Transverse colon (tissue), 4 donors: ENCODE measurements at regions not wholly inside any gene's neighbourhood (a gene's known extent, or its start where the extent isn't known, plus 50 kb on each side); places are given as distances from the start of the nearest gene placed in this dataset.

Experiments
- DNase-seq: peaks from one replicate; pipeline ENCODE4 v3.0.0-alpha.2; 2019
- H3K27ac ChIP-seq, 4 donors: fragments of 200-600 bp; sonication (generic); 2 replicates each; pipeline ENCODE4 v1.5.1; 2016 to 2018; ENCODE audit warnings: inconsistent platforms in 4 of 4
- H3K27me3 ChIP-seq: fragments of 200-600 bp; sonication (generic); 2 replicates; pipeline ENCODE4 v1.5.1; 2017; ENCODE audit warnings: inconsistent platforms
- H3K36me3 ChIP-seq, 4 donors: fragments of 200-600 bp; sonication (generic); 2 replicates each; pipeline ENCODE4 v1.5.1; 2017 to 2019; ENCODE audit warnings: inconsistent platforms in 4 of 4
- H3K4me1 ChIP-seq, 4 donors: fragments of 200-600 bp; sonication (generic); 2 replicates each; pipeline ENCODE4 v1.5.1; 2017 to 2020; ENCODE audit warnings: inconsistent platforms in 4 of 4
- H3K4me3 ChIP-seq, 4 donors: fragments of 200-600 bp; sonication (generic); 1 replicate in 1 of 4; 2 replicates in 3 of 4; pipeline versions ENCODE4 v1.5.1 to v1.6.1; 2017 to 2019; ENCODE audit warnings: inconsistent platforms in 4 of 4
- H3K9me3 ChIP-seq, 2 donors: fragments of 200-600 bp; sonication (generic); 2 replicates each; pipeline ENCODE4 v1.5.1; 2017 to 2019; ENCODE audit warnings: inconsistent platforms in 2 of 2
- EP300 ChIP-seq: sonication (generic); formaldehyde crosslinking; IDR thresholded peaks from one replicate; pipeline ENCODE4 v1.6.1; 2017; ENCODE audit warnings: antibody characterized with exemption, low read depth
- POLR2A ChIP-seq: fragments of 450-650 bp; IDR thresholded peaks from one replicate; pipeline ENCODE4 v1.6.1; 2016; ENCODE audit warnings: antibody characterized with exemption, mild to moderate bottlenecking, moderate library complexity
- POLR2AphosphoS5 ChIP-seq, 3 donors: sonication (generic); formaldehyde crosslinking; IDR thresholded peaks; one replicate each; pipeline ENCODE4 v1.6.1; 2016; ENCODE audit warnings: antibody characterized with exemption in 3 of 3
- WGBS, 2 donors: methylation state at CpG; one replicate each; pipeline ENCODE4 v1.1.5; 2018; ENCODE audit warnings: low coverage in 1 of 2; 5-methylcytosine and 5-hydroxymethylcytosine counted together
- in situ Hi-C, 4 donors: fragments of 200-750 bp; cut with MboI; loops; one replicate each; pipeline versions ENCODE4 v1.15.0 to v1.15.1; 2017; ENCODE audit warnings: low sequenced_read_pairs in 3 of 4, low pct_ligation_motif_present in 1 of 4, low pct_unique_long_range_greater_than_20kb in 1 of 4
- intact Hi-C: fragments of 100-400 bp; cut with DNase I; formaldehyde crosslinking; loops from one replicate; pipeline ENCODE4 v1.15.1; 2023; ENCODE audit warnings: low total_unique reads
- TF ChIP-seq, protein P1 (sequence below), 5 experiments: fragments of 200-600 bp in 3 of 5; fragments of 450-650 bp in 2 of 5; sonication (generic) in 3 of 5; IDR thresholded peaks; 1 replicate in 2 of 5; 2 replicates in 3 of 5; pipeline ENCODE4 v1.5.1; 2016 to 2017; ENCODE audit warnings: antibody characterized with exemption in 5 of 5, inconsistent platforms in 3 of 5, mild to moderate bottlenecking in 2 of 5, moderate library complexity in 1 of 5

DNA sequence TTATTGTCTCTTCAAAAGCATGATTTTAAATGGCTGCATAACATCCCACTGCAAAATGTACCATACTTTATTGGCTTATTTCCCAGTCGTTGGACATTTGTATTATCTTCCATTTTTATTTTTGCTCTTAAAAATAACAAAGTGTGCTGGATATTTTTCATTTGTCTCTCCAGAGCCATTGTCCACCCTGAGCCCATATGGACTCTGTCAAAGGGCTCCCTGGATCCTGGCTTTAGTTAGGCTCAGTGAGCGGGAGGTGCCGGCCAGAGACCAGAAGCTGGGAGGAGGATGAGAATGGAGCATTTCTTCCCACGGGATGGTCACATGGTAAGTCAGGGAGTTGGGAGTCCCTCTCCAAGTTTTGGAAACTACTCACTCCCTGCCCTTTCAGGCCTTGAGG lies 296.9 kb downstream of the NUAK1 start:
- TF ChIP-seq, protein P1, sequence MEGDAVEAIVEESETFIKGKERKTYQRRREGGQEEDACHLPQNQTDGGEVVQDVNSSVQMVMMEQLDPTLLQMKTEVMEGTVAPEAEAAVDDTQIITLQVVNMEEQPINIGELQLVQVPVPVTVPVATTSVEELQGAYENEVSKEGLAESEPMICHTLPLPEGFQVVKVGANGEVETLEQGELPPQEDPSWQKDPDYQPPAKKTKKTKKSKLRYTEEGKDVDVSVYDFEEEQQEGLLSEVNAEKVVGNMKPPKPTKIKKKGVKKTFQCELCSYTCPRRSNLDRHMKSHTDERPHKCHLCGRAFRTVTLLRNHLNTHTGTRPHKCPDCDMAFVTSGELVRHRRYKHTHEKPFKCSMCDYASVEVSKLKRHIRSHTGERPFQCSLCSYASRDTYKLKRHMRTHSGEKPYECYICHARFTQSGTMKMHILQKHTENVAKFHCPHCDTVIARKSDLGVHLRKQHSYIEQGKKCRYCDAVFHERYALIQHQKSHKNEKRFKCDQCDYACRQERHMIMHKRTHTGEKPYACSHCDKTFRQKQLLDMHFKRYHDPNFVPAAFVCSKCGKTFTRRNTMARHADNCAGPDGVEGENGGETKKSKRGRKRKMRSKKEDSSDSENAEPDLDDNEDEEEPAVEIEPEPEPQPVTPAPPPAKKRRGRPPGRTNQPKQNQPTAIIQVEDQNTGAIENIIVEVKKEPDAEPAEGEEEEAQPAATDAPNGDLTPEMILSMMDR (IDR thresholded peaks at IDR 0.05): no peak
- no peak for TF ChIP-seq EP300
- no peak for TF ChIP-seq POLR2AphosphoS5 (IDR thresholded peaks at IDR 0.05)
- no peak for TF ChIP-seq POLR2A
- Histone ChIP-seq H3K9me3 (no peaks in the 10 kb centered on the region), H3K27me3 (no peaks in the 10 kb centered on the region), H3K27ac (no peak overlapping the region), H3K4me3 (no peak overlapping the region), H3K4me1 (no peaks in the 10 kb centered on the region), H3K36me3 (no peaks in the 10 kb centered on the region)
- WGBS, 2 donors: 38 to 47% methylated on average over 2 to 4 of the region's 4 CpGs
- in situ Hi-C loops: no loop called here
- intact Hi-C loops: no loop called here
- no peak for DNase-seq

- WGBS, 2 donors: 45 to 70% methylated on average over 1 to 2 of the region's 2 CpGs
- H3K36me3 ChIP-seq: no peaks in the 10 kb centered on the region
- intact Hi-C loops: no loop called here
- H3K27ac ChIP-seq: no peak overlapping the region
- DNase-seq: no peak
- no peaks in the 10 kb centered on the region for H3K9me3 ChIP-seq
- H3K4me3 ChIP-seq: no peak overlapping the region
- in situ Hi-C loops: no loop called here
- H3K4me1 ChIP-seq: no peaks in the 10 kb centered on the region
- TF ChIP-seq EP300 (no peak), POLR2AphosphoS5 (IDR thresholded peaks at IDR 0.05) (no peak), POLR2A (no peak)
- TF ChIP-seq, protein P1 (IDR thresholded peaks at IDR 0.05): no peak
- no peaks in the 10 kb centered on the region for H3K27me3 ChIP-seq
These were observed 295.2 kb downstream of the NUAK1 start for GRCh38 chr12:105843561-105843960.

GRCh38 chr12:105843986-105844760 lies 294.6 kb downstream of the NUAK1 start:
- no peaks in the 10 kb centered on the region for H3K36me3 ChIP-seq
- in situ Hi-C loops (no loop called here), intact Hi-C loops (no loop called here)
- H3K27me3 ChIP-seq: no peaks in the 10 kb centered on the region
- DNase-seq: no peak
- H3K9me3 ChIP-seq: no peaks in the 10 kb centered on the region
- H3K4me3 ChIP-seq: no peak overlapping the region
- TF ChIP-seq POLR2AphosphoS5 (IDR thresholded peaks at IDR 0.05) (no peak), EP300 (no peak), POLR2A (no peak)
- TF ChIP-seq, protein P1 (IDR thresholded peaks at IDR 0.05): no peak
- 74 to 82% methylated on average over 5 to 11 of the region's 11 CpGs for WGBS, 2 donors
- H3K4me1 ChIP-seq: no peaks in the 10 kb centered on the region
- no peak overlapping the region for H3K27ac ChIP-seq

DNA sequence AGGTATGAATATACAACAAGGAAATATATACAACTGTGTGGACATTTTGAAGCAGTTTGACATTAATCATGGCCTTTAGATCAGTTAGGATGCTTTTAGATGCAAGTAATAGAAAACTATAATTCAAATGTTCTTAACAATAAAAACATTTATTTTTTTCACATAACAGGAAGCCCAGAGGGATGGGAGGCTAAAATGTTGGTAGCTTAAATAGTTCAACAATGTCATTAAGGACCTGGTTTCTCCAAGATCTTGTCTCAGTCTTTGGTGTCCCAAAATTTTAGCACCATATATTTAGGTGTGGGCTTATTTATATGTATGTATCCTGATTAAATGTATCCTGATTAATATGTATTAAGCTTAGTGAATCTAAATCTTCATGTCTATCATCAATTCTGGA lies 292.4 kb downstream of the NUAK1 start:
- in situ Hi-C loops: no loop called here
- Histone ChIP-seq H3K27ac (no peak overlapping the region), H3K27me3 (no peaks in the 10 kb centered on the region), H3K4me3 (no peak overlapping the region), H3K36me3 (no peaks in the 10 kb centered on the region), H3K4me1 (no peaks in the 10 kb centered on the region), H3K9me3 (no peaks in the 10 kb centered on the region)
- DNase-seq: no peak
- TF ChIP-seq, protein P1 (IDR thresholded peaks at IDR 0.05): no peak
- TF ChIP-seq POLR2A: no peak
- TF ChIP-seq POLR2AphosphoS5 (IDR thresholded peaks at IDR 0.05): no peak
- no peak for TF ChIP-seq EP300
- intact Hi-C loops: no loop called here
